Fibroblast of skin of abdomen (primary cell): ENCODE measurements at regions not wholly inside any gene's neighbourhood (a gene's known extent, or its start where the extent isn't known, plus 50 kb on each side); places are given as distances from the start of the nearest gene placed in this dataset.
"Not testable (repeated sequence)": the region's sequence is repeated elsewhere in the genome, so short reads cannot be mapped to it uniquely, and the experiment has no call there.

Experiments
- DNase-seq: peaks from one replicate; pipeline ENCODE4 v3.0.0-alpha.2; 2013

DNA sequence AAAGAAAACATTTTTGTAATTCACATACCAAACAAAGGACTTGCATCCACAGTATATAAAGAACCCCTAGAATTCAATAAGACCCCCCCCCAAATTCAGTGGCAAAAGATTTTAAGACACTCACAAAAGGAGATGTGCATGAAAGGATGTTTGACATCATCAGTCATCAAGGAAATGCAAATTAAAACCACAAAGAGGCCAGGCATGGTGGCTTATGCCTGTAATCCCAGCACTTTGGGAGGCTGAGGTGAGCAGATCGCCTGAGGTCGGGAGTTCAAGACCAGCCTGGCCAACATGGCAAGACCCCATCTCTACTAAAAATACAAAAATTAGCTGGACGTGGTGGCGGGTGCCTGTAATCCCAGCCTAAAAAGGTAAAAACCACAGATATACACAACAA lies 61.3 kb downstream of the AIPL1 start:
- not testable (repeated sequence) for DNase-seq

GRCh38 chr17:6366221-6366666 lies 68.7 kb downstream of the AIPL1 start:
- peak; percentile 13 for DNase-seq

DNA sequence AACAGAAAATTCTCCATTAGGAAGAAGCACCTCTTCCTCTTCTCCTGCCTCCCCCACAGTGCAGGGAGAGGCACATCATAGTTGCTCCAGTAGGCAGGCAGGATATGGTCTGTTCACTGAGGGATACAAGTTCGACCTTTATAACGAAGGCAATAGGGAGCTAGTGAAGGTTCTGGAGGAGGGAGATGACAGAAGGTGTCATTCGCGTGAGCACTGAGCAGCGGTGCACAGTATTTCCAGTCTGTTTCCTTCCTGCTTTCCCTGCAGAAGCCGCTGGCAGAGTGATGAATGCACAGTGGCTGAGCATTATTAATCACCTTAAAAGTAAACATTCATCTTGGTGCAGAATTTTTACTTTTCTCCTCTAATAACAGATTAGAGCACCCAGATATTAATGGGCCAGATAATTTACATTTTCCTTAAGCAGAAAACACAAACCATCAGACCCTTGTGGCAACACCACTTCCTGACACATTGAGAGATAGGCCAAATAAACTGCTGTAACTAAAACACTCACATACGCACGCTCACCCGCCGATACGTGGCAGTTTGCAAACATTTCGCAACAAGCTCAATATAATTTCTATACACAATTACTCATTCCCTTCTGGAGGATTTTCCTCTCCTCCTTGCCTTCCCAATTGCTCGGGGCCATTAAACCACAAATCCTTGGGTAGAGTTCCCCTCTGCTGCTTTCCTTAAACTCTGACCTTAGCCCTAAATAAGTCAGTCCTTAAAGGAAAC lies 69.5 kb downstream of the AIPL1 start:
- DNase-seq: peak; percentile 33

DNA sequence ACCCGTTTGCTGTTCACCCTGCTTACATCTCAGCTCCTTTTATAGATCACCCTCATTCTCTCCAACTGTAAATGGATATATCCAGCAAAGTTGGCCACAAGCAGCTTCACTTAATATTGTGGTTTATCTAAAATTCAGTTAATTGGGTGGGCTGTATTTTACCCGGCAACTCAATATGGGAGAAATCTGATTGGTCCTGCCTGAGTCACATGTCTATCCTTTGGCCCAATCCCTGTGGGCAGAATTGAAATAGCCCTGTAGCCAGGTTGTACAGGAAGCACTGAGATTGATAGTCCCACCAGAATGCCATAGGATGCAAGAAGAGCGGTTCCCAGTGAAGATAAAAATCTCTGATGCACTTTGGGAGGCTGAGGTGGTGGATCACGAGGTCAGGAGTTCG lies 73.2 kb downstream of the AIPL1 start:
- no peak for DNase-seq

- DNase-seq: no peak
These were observed 76.8 kb downstream of the AIPL1 start for GRCh38 chr17:6358131-6358530.

GRCh38 chr17:6356562-6356961 lies 78.4 kb downstream of the AIPL1 start:
- DNase-seq: no peak

GRCh38 chr17:6355196-6355595 lies 79.7 kb downstream of the AIPL1 start:
- DNase-seq: no peak

- DNase-seq: no peak
These were observed 81.9 kb downstream of the AIPL1 start for GRCh38 chr17:6352801-6353560.

DNA sequence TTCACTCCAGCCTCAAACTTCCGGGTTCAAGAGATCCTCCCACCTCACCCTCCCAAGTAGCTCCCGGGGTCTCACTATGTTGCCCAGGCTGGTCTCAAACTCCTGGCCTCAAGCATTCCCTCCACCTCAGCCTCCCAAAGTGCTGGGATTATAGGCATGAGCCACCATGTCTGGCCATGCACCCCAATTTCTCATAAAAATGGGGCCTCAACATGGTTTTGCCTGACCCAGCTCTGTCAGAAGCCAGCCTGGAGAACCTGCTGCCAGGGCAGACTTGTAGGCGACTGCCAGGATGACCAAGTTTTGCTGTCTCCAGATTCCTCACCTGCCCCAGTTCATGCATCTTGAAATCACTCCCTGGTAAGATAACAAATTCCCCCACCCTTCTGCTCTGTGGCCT lies 82.9 kb downstream of the AIPL1 start:
- no peak for DNase-seq

DNA sequence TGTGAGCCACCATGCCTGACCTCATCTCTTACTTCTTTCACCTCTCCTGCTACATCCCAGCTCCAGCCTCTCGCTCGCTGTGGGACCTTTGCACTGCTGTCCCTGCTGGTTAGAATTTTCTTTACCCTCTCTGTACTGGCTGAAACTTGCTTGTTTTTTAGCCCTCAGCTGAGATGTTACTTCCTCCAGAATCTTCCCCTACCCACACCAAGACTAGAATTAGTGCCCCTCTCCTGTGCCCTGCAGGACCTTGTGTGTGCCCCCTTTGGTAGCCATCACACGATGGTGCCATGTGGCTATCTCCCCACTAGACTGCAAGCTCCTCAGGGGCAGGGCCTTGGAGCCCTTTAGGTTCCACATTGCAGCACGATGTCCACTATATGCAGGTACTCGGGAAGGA lies 84.1 kb downstream of the AIPL1 start:
- DNase-seq: no peak

- DNase-seq: no peak
These were observed 86.0 kb downstream of the AIPL1 start for GRCh38 chr17:6348891-6349290.

- DNase-seq: no peak
These were observed 87.1 kb downstream of the AIPL1 start for GRCh38 chr17:6347776-6348175.

- DNase-seq: no peak
These were observed 87.9 kb downstream of the AIPL1 start for GRCh38 chr17:6346986-6347385.

DNA sequence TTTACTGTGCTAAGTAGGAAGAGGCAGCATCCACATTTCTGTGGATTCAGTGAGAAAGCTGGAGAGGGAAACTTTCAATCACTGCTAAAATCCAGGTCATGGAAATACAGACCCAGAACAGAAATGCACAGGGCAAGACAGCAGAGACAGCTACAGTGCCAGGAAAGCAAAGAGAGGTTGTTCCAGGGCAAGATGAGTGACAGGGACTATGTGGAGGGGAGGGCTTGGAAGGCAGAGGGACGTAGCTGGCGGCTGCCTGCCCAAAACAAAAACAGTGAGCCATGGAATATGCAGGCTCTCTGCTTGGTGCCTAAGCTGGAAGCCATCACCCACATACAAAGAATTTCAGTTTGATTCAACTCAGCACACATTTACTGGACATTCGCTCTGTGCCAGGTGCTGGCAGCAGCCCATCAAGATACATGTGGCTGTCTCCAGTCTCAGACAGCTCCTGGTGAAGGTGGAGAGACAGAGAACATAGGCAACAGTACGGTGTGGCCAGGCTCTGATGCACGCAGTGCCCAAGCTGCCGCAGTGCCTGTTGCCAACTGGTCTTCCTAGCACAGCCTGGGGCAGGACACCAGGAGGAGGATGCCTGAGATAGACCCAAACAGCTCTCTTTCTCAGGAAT lies 88.7 kb downstream of the AIPL1 start:
- DNase-seq: no peak

GRCh38 chr17:6343736-6344135 lies 91.2 kb downstream of the AIPL1 start:
- DNase-seq: no peak

- no peak for DNase-seq
These were observed 91.7 kb downstream of the AIPL1 start for GRCh38 chr17:6343191-6343590.

- no peak for DNase-seq
These were observed 94.2 kb downstream of the AIPL1 start for GRCh38 chr17:6340708-6341107.

DNA sequence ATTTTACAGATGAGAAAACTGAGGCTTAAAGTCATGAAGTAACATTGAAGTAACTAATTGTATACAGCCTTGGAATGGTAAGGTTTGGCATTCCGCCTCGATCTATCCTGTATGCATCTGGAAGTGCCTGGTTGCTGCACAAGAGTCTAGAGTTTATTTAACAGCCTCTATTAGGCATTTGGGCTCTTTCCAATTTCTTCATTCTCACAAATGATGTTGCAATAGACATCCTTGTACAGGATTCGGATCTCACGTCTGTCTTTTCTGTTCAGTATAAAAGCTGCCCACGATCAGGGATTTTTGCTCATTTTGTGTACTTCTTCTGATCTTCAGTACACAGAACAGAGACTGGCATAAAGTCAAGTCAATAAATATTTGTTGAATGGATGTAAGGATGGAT lies 100.5 kb downstream of the AIPL1 start:
- no peak for DNase-seq

DNA sequence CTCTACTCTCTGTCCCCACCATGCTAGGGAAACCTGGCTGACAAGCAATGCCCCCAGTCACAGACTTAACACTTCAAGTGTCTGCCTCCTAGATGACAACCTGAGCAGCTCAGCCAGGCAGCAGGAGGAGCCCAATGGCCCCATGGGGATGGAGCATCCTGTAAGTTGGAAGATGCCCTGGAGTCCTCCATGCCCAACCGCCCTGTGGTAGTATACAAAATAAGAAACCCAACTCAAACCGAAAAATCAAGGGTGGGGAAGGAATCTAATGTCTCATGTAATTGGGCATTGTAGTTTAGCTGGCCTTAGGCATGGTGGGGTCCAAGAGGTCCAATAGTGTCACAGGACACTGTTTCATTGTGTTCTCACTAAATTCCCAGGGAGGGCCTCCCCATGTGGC lies 104.0 kb downstream of the AIPL1 start:
- no peak for DNase-seq

DNA sequence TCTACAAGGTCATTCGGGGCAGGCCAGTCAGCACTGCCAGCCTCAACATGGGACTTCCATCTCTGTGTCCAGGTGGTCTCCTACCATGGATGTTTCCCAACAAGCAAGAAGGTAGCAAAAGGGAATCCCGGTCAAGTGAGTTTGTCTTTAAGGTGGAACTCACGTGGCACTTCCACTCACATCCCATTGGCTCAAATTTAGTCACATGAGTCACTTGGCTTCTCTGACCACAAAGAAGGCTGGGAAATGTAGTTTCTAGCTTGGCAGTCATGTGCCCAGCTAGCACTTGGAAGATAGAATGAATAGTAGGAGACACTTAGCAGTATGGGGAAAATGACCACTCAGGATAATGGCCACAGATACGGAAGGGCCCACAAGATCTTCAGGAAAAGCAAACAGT lies 106.6 kb downstream of the AIPL1 start:
- no peak for DNase-seq

DNA sequence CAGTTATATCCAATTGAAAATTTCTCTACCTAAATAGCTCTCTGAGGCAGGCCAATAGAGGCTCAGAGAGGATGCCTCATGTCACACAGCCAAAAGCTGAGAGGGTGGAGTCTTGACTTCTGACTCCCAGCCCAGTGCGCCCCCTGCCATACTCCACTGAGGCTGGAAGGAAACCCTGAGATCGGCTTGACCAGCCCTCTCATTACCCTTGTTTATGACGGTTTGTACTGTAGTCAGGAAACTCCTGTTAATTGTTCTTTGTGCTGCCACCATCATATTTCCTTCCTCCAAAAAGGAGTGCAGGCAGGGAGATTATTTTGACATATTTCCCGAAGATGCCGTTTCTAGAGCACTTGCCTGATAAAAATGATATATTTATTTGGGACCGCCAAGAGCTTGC lies 107.9 kb downstream of the AIPL1 start:
- DNase-seq: no peak

GRCh38 chr17:6326483-6326882 lies 108.4 kb downstream of the AIPL1 start:
- no peak for DNase-seq

GRCh38 chr17:6325741-6326140 lies 109.2 kb downstream of the AIPL1 start:
- no peak for DNase-seq

DNA sequence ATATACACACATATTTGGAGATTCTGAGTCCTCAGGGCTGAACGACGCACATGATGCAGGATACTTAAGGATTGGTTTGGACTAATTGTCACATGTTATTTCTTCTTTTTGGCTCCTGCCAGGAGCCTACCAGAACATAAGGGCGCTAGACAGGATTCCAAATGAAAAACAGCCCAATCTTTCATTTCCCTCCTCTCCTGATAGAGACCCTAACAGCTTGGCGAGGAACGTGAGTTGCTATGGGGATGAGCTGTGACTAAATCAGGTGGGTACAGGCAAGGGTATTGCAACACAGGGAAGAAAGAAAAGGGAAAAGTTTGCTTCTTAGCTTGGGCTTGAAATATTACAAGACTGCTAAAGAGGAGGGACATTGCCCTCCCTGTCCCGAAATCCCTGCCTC lies 109.9 kb downstream of the AIPL1 start:
- no peak for DNase-seq
